ENCODE measurements at regions not wholly inside any gene's neighbourhood (a gene's known extent, or its start where the extent isn't known, plus 50 kb on each side); places are given as distances from the start of the nearest gene placed in this dataset.
"Not testable (repeated sequence)": the region's sequence is repeated elsewhere in the genome, so short reads cannot be mapped to it uniquely, and the experiment has no call there.

- H3K4me2 ChIP-seq (ENCODE audit: insufficient read depth, low read length): no peak overlapping the region
- no peaks in the 10 kb centered on the region for H3K79me2 ChIP-seq (ENCODE audit: insufficient read depth, low read length)
- no peak overlapping the region for H2AFZ ChIP-seq (ENCODE audit: low read length)
- no peak for DNase-seq (ENCODE audit: insufficient read length, low spot score, missing footprints)
- H3K4me1 ChIP-seq (ENCODE audit: insufficient read depth, low read length): no peaks in the 10 kb centered on the region
- no peaks in the 10 kb centered on the region for H3K9me3 ChIP-seq (ENCODE audit: low read depth, low read length)
- H3K36me3 ChIP-seq (ENCODE audit: insufficient read depth, low read length): no peaks in the 10 kb centered on the region
- TF ChIP-seq CTCF (IDR thresholded peaks at IDR 0.05; ENCODE audit: extremely low read depth, low read depth, low read length): no peak
- H3K27ac ChIP-seq (ENCODE audit: low read depth, low read length): no peak overlapping the region
- H3K27me3 ChIP-seq (ENCODE audit: insufficient read depth, low read length): no peaks in the 10 kb centered on the region
- H3K4me3 ChIP-seq (ENCODE audit: insufficient read depth, low read length): no peak overlapping the region
- no peaks in the 10 kb centered on the region for H4K20me1 ChIP-seq (ENCODE audit: insufficient read depth, low read length)
These were observed 1290.4 kb upstream of the TMEM132C start for GRCh38 chr12:126976579-126976978.

DNA sequence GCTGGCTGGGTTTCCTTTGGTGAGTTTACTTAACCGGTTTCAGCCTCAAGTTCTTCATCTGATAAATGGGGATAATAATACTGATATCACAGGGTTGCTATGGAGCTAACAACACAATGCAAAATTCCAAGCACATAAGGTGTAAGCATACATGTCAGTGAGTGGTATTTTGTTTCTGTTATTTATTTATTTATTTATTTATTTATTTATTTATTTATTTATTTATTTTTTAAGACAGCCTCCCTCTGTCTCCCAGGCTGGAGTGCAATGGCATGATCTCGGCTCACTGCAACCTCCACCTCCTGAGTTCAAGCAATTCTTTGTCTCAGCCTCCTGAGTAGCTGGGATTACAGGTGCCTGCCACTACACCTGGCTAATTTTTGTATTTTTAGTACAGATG, 1287.4 kb upstream of the TMEM132C start:
- H3K27ac ChIP-seq (ENCODE audit: low read depth, low read length); H3K4me1 ChIP-seq (ENCODE audit: insufficient read depth, low read length); H2AFZ ChIP-seq (ENCODE audit: low read length); H3K9me3 ChIP-seq (ENCODE audit: low read depth, low read length); H3K27me3 ChIP-seq (ENCODE audit: insufficient read depth, low read length); H3K79me2 ChIP-seq (ENCODE audit: insufficient read depth, low read length); DNase-seq (ENCODE audit: insufficient read length, low spot score, missing footprints); H3K4me3 ChIP-seq (ENCODE audit: insufficient read depth, low read length); H3K36me3 ChIP-seq (ENCODE audit: insufficient read depth, low read length); H3K4me2 ChIP-seq (ENCODE audit: insufficient read depth, low read length); H4K20me1 ChIP-seq (ENCODE audit: insufficient read depth, low read length): not testable (repeated sequence)

- H2AFZ ChIP-seq (ENCODE audit: low read length): no peak overlapping the region
- DNase-seq (ENCODE audit: insufficient read length, low spot score, missing footprints): no peak
- no peaks in the 10 kb centered on the region for H3K4me1 ChIP-seq (ENCODE audit: insufficient read depth, low read length)
- H3K27ac ChIP-seq (ENCODE audit: low read depth, low read length): no peak overlapping the region
- no peaks in the 10 kb centered on the region for H3K27me3 ChIP-seq (ENCODE audit: insufficient read depth, low read length)
- H3K4me2 ChIP-seq (ENCODE audit: insufficient read depth, low read length): no peak overlapping the region
- no peak overlapping the region for H3K4me3 ChIP-seq (ENCODE audit: insufficient read depth, low read length)
- no peaks in the 10 kb centered on the region for H4K20me1 ChIP-seq (ENCODE audit: insufficient read depth, low read length)
- no peaks in the 10 kb centered on the region for H3K36me3 ChIP-seq (ENCODE audit: insufficient read depth, low read length)
- no peaks in the 10 kb centered on the region for H3K79me2 ChIP-seq (ENCODE audit: insufficient read depth, low read length)
- TF ChIP-seq CTCF (IDR thresholded peaks at IDR 0.05; ENCODE audit: extremely low read depth, low read depth, low read length): no peak
- H3K9me3 ChIP-seq (ENCODE audit: low read depth, low read length): no peaks in the 10 kb centered on the region
These were observed 1284.3 kb upstream of the TMEM132C start for GRCh38 chr12:126982707-126983106.

DNA sequence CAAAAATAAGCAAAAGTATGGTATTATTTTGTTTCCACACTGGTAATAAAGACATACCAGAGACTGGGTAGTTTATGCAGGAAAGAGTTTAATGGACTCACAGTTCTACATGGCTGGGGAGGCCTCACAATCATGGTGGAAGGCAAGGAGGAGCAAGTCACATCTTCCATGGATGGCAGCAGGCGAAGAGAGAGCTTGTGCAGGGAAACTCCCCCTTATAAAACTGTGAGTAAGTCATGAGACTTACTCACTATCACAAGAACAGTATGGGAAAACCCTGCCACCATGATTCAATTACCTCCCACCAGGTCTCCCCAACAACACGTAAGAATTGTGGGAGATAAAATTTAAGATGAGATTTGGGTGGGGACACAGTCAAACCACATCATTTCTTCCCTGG, 1283.2 kb upstream of the TMEM132C start:
- H3K9me3 ChIP-seq (ENCODE audit: low read depth, low read length); H3K36me3 ChIP-seq (ENCODE audit: insufficient read depth, low read length); DNase-seq (ENCODE audit: insufficient read length, low spot score, missing footprints); H3K27me3 ChIP-seq (ENCODE audit: insufficient read depth, low read length); H3K79me2 ChIP-seq (ENCODE audit: insufficient read depth, low read length); H4K20me1 ChIP-seq (ENCODE audit: insufficient read depth, low read length); H2AFZ ChIP-seq (ENCODE audit: low read length); H3K4me3 ChIP-seq (ENCODE audit: insufficient read depth, low read length); H3K4me1 ChIP-seq (ENCODE audit: insufficient read depth, low read length); H3K4me2 ChIP-seq (ENCODE audit: insufficient read depth, low read length); H3K27ac ChIP-seq (ENCODE audit: low read depth, low read length): not testable (repeated sequence)

- H4K20me1 ChIP-seq (ENCODE audit: insufficient read depth, low read length); H3K79me2 ChIP-seq (ENCODE audit: insufficient read depth, low read length); H3K4me3 ChIP-seq (ENCODE audit: insufficient read depth, low read length): not testable (repeated sequence)
These were observed 1281.3 kb upstream of the TMEM132C start for GRCh38 chr12:126985663-126986062.

More at GRCh38 chr12:126985663-126986062, 1281.3 kb upstream of the TMEM132C start:
- H3K27ac ChIP-seq (ENCODE audit: low read depth, low read length); H3K4me2 ChIP-seq (ENCODE audit: insufficient read depth, low read length); H2AFZ ChIP-seq (ENCODE audit: low read length); H3K36me3 ChIP-seq (ENCODE audit: insufficient read depth, low read length); H3K27me3 ChIP-seq (ENCODE audit: insufficient read depth, low read length); H3K9me3 ChIP-seq (ENCODE audit: low read depth, low read length); DNase-seq (ENCODE audit: insufficient read length, low spot score, missing footprints); H3K4me1 ChIP-seq (ENCODE audit: insufficient read depth, low read length): not testable (repeated sequence)
